HEK293T (cell line): ENCODE measurements at regions not wholly inside any gene's neighbourhood (a gene's known extent, or its start where the extent isn't known, plus 50 kb on each side); places are given as distances from the start of the nearest gene placed in this dataset.

Experiments used
- ARNT ChIP-seq: fragments of 450-650 bp; IDR thresholded peaks from 2 replicates; pipeline ENCODE4 v1.6.1; 2017; ENCODE audit warnings: mild to moderate bottlenecking
- BHLHE40 ChIP-seq: fragments of 450-650 bp; IDR thresholded peaks from 2 replicates; pipeline ENCODE4 v1.6.1; 2016; ENCODE audit warnings: mild to moderate bottlenecking, moderate library complexity, borderline replicate concordance
- CTBP1 ChIP-seq: fragments of 450-650 bp; IDR thresholded peaks from 2 replicates; pipeline ENCODE4 v1.6.1; 2016; ENCODE audit warnings: borderline replicate concordance
- ELF4 ChIP-seq: fragments of 450-650 bp; IDR thresholded peaks from 2 replicates; pipeline ENCODE4 v1.6.1; 2017; ENCODE audit warnings: antibody characterized with exemption
- FOXA1 ChIP-seq: fragments of 450-650 bp; IDR thresholded peaks from 2 replicates; pipeline ENCODE4 v1.6.1; 2016; ENCODE audit warnings: mild to moderate bottlenecking
- FOXM1 ChIP-seq: fragments of 450-650 bp; IDR thresholded peaks from 2 replicates; pipeline ENCODE4 v1.6.1; 2017; ENCODE audit warnings: mild to moderate bottlenecking, borderline replicate concordance
- HDGF ChIP-seq: fragments of 450-650 bp; IDR thresholded peaks from 2 replicates; pipeline ENCODE4 v1.6.1; 2017; ENCODE audit warnings: antibody characterized with exemption, borderline replicate concordance
- NFRKB ChIP-seq: fragments of 450-650 bp; IDR thresholded peaks from 2 replicates; pipeline ENCODE4 v1.6.1; 2016; ENCODE audit warnings: mild to moderate bottlenecking, moderate library complexity
- ZNF384 ChIP-seq: fragments of 450-650 bp; IDR thresholded peaks from 2 replicates; pipeline ENCODE4 v1.6.1; 2016

- no peak for TF ChIP-seq ZNF384
- TF ChIP-seq ARNT: no peak
- TF ChIP-seq NFRKB: no peak
- TF ChIP-seq BHLHE40: no peak
- TF ChIP-seq FOXM1: no peak
- TF ChIP-seq FOXA1: no peak
- TF ChIP-seq ELF4: no peak
- no peak for TF ChIP-seq CTBP1
- TF ChIP-seq HDGF: no peak
Measured at GRCh38 chr7:9761224-9761623, 1212.4 kb upstream of the PHF14 start.
